HepG2 (cell line): ENCODE measurements at regions not wholly inside any gene's neighbourhood (a gene's known extent, or its start where the extent isn't known, plus 50 kb on each side); places are given as distances from the start of the nearest gene placed in this dataset.

Experiments
- ISX ChIP-seq: sonication (generic); formaldehyde crosslinking; conservative IDR thresholded peaks from 2 replicates; pipeline ENCODE4 v1.5.0; 2020; ENCODE audit warnings: missing genetic modification reagents
- KIAA2018 ChIP-seq: sonication (generic); formaldehyde crosslinking; IDR thresholded peaks from 2 replicates; pipeline ENCODE4 v1.5.0; 2020; ENCODE audit warnings: mild to moderate bottlenecking, missing genetic modification reagents, borderline replicate concordance
- ZNF496 ChIP-seq: sonication (generic); formaldehyde crosslinking; IDR thresholded peaks from 2 replicates; pipeline ENCODE4 v1.8.1; 2023; ENCODE audit warnings: mild to moderate bottlenecking, moderate library complexity, missing genetic modification reagents; ENCODE audit not compliant: insufficient replicate concordance
- ZNF709 ChIP-seq: sonication (generic); formaldehyde crosslinking; IDR thresholded peaks from 2 replicates; pipeline ENCODE4 v1.5.0; 2020; ENCODE audit warnings: mild to moderate bottlenecking, missing genetic modification reagents

DNA sequence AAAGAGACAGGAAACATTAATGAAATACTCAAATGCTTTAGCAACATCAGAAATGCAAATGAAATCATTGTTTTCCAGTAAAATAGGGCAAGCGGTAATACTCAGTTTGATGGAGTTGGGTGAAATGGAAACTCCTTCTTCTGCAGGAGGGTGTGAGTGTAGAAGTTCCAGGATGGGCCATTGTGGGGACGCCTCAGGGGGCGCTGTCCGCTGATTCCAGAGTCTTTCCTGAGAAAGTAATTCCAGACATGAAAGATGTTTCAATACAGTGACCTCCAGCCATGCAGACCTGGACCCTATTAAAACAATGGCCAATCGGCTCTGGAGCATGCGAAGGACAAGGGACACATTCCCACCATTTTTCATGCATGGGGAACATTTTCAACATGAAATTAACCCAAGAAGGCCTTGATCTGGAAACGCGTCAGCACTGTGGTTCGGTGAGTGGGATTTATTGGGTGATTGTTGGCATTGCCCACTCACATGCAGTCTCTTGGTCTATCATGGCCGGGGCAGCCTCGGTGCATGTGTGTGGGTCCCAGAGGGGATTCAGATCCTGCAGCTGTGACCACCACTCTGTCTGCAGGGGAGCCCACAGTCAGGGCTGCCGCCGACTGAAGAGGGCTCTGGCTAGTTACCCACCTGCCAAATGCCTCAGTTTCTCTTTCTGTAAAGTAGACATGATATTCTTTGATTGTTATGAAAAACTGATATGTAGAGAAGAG is 132.6 kb upstream of the IRX4 start (continued):
- TF ChIP-seq KIAA2018 (no peak), ZNF496 (no peak), ISX (CRISPR knock-in tag) (no peak), ZNF709 (CRISPR knock-in tag) (no peak)
